ENCODE measurements at regions not wholly inside any gene's neighbourhood (a gene's known extent, or its start where the extent isn't known, plus 50 kb on each side); places are given as distances from the start of the nearest gene placed in this dataset.

DNA sequence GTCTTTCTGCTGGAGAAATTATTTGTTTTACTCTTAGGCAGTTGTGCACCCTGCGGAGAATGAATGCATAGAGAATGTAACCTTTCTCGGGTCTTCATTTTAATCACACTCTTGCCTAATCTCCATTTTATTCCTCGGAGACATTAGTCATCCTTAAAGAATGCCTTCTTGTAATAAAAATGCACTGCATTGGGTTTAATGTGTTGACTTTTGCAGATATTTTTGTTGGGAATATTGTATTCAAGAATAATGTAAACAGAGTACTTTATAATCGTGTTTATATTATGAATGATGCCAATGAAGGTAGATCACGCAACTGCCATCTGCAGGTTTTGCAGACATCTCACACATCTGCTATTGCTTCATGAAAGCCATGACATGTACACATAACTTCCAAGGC, 1093.9 kb upstream of the CDH6 start:
- DNase-seq (ENCODE audit: low spot score) = peak; percentile 2

DNA sequence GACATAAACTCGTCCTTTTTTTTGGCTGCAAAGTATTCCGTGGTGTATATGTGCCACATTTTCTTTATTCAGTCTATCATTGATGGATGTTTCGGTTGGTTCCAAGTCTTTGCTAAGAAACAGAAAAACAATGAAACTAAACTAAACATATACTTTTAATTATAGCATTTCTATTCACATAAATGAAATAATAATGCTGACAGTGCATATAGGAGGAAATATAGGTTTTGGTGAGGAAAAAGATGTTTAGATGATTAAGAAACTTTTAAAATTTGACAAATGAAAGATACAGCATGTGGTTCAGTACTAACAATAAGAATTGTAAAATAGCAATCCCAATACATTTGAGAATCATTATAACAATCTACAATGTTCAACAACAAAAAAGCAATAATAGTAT, 1094.5 kb upstream of the CDH6 start:
- DNase-seq (ENCODE audit: low spot score) = no peak

DNA sequence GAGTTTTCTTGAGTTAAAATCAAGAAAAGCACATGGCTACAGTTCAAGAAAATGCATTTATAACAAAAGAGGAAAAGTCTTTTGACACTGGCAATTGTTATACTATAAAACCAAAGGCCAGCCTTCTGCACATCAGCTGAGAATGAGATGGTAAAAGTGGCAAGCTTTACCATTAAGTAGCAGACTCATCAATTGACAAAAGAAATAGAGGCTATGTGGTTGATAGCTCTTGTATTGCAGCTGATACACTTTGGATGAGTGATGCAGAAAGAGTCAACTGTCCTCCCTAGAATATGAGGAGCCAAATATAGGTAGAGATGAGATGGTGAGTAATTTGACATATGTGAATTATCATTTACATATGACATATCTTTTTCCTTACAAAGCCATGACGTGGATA, 1100.9 kb upstream of the CDH6 start:
- DNase-seq (ENCODE audit: low spot score) = no peak

- DNase-seq (ENCODE audit: low spot score) = no peak
Measured at GRCh38 chr5:30069441-30070263, 1123.8 kb upstream of the CDH6 start.

DNA sequence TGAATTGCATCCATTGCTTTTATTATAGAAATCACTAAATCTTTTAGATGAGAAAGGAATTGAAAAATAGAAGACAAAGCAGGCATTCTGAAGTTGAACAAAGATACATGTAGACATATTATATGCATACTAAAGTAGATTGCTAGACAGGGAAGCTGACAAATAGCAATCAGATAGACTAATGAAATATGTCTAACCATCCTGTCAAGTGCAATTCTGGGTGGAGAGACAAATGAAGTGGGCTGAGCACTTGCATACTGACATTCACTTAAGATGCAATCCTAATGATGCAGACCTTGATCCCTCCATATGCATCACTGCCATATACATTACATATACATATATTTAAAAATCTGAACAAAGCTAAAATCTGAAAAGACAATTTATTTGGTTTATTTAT, 1130.0 kb upstream of the CDH6 start:
- DNase-seq (ENCODE audit: low spot score) = no peak

GRCh38 chr5:30051976-30052375, 1141.5 kb upstream of the CDH6 start:
- DNase-seq (ENCODE audit: low spot score) = no peak

DNA sequence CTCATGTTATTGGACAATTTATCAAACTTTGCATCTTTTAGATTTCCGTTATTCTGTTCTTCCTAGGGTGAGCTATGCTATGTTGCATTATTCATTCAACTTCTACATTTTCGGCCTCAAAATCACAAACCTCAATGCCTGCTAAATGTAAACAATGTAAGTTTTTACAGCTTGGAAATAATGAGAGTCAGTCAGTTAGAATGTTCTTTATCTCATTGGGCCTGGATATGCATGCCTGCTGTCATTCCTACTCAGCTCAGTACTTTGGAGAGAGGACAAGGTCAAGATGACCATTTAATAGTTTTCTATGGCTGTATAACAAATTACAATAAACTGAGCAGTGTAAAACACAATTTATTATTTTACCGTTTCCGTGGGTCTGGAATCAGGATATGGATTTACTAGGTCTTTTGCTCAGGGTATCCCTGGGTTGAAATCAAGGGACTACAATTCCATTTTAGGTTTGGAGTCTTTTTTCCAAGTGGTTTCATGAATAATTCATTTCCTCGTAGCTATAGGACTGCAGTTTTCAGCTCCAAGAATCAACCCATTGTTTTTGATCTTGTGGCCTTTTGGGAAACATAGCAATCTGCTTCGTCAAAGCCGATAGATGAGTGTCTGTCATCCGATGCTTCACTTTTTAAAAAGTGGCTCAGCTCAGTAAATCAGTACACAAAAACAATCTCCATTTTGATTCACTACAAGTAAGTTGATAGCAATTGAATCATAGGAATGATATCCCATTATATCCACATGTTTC, 1143.2 kb upstream of the CDH6 start:
- no peak for DNase-seq (ENCODE audit: low spot score)

DNA sequence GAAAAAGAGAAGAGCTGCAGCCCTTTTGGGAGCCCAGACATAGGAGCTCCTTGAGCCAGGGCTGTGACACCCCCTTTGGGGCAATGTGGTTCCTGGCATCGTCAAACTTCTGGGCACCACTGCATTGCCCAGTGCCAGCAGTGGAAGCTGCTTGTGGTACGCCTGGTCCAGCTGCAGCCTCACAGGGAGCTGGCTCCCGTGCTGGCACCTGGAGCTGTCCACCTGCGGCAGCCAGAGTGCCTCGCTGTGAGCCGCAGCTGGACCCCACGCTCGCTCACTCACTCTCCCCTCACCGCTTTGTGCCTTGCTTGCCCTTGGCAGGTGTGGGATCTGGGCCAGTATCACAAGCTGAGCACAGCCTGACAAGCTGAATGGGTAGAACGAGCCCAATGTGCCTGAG, 1150.8 kb upstream of the CDH6 start:
- no peak for DNase-seq (ENCODE audit: low spot score)

DNA sequence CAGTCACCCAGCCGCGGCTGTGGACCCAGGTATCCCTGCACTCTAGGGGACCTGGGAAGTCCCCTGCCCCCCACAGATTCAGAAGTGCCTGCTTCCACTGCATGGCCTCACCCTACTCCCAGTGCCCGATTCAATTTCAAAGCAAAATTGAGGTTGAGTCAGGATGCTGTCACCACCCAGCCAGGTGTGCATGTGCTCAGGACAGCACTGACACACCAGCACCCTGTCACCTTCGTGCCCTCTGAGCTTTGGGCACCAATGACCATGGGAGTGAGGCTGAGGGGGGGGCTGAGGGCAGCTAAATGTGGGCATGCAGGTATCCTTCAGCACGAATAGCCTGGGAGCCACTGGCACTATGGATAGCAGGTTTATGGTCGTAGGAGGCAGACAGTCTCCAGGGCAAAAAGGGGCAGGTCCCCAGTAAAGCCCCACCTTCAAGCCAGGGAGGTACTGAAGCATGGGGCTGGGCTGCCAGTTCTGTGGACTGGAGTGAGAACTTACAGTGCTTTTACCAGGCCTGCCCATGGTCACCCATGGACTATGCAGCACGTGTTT, 1151.6 kb upstream of the CDH6 start:
- DNase-seq (ENCODE audit: low spot score) = no peak

- DNase-seq (ENCODE audit: low spot score) = no peak
Measured at GRCh38 chr5:30041291-30041690, 1152.2 kb upstream of the CDH6 start.

- DNase-seq (ENCODE audit: low spot score) = peak; percentile 53
Measured at GRCh38 chr5:30040488-30041118, 1152.9 kb upstream of the CDH6 start.

DNA sequence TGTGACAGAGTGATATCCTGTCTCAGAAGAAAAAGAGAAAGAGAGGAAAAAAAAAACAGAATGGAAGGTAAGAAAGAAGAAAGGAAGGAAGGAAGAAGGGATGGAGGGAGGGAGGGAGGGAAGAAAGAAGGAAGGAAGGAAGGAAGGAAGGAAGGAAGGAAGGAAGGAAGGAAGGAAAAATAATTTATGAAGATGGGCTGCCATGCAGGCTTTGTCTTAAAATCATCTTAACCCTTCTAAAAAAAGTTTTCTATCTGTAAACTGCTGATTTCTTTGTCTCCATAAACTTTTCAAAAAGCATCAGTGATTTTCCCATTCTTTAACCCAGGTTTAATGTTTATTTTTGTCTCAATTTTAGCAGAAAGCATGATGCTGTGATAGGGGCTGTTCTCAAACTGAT, 1154.1 kb upstream of the CDH6 start:
- DNase-seq (ENCODE audit: low spot score) = no peak

DNA sequence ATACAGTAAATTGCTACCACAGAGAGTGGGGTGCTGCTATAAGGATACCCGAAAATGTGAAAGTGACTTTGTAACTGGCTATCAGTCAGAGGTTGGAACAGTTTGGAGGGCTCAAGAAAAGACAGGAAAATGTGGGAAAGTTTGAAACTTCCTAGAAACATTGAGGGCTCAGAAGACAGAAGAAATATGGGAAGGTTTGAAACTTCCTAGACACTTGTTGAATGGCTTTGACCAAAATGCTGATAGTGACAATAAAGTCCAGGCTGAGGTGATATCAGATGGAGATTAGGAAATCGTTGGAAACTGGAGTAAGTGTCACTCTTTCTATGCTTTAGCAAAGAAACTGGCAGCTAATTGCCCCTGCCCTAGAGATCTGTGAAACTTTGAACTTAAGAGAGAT, 1158.6 kb upstream of the CDH6 start:
- no peak for DNase-seq (ENCODE audit: low spot score)

GRCh38 chr5:30030101-30030500, 1163.4 kb upstream of the CDH6 start:
- no peak for DNase-seq (ENCODE audit: low spot score)

DNA sequence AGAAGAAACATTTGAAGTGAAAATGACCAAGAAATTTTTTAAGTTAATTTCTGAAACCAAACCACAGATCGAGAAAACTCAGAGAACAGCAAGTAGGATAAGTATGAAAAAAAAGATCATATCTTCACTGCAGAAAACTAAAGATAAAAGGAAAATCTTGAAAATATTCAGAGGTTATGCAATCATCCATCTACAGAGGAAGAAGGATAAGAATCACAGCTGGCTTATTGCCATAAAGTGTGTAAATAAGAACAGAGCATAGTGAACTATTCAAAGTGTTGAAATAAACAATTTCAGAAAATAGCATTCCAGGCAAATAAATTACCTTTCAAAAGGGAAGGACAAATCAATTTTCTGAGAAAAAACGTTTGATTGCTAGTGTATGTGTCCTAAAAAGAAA, 1191.7 kb upstream of the CDH6 start:
- no peak for DNase-seq (ENCODE audit: low spot score)

DNA sequence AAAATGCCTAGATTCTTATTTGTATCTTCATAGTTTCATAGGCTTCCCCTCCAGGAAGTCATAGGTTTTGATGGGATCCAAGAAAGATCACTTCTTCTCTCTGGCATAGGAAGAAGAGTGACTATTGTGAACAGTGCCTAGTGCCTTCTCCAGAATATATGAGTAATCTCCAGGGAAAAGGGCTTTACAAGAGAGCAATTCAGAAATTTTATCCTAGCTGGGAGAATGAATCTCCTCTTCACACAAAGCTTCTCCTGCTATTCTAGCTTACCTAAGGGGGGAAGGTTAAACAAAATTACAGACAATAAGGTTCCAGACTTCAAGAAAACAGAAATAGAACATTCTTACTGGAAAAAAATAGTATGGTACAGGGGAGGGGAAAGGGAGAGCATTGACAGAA, 1193.3 kb upstream of the CDH6 start:
- no peak for DNase-seq (ENCODE audit: low spot score)

DNA sequence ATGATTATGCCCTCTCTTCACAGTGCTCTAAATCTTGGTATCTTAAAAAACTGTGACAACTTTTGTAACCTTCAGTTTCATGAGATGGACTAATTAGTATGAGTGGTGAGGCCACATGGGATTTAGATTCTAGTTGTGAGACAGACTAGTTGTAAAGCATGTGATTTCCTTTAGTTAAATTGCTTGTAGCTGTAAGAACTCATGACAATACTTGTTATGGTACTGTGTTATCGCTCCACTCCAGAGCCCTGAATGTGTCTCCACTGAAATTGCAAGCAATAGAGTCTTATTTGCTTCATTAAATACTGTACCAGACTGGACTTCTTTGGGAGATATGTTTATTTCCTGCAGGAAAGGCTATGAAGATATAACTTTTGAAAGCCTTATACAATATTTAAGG, 1198.3 kb upstream of the CDH6 start:
- DNase-seq (ENCODE audit: low spot score) = no peak

GRCh38 chr5:29994519-29994918, 1199.0 kb upstream of the CDH6 start:
- DNase-seq (ENCODE audit: low spot score) = no peak

DNA sequence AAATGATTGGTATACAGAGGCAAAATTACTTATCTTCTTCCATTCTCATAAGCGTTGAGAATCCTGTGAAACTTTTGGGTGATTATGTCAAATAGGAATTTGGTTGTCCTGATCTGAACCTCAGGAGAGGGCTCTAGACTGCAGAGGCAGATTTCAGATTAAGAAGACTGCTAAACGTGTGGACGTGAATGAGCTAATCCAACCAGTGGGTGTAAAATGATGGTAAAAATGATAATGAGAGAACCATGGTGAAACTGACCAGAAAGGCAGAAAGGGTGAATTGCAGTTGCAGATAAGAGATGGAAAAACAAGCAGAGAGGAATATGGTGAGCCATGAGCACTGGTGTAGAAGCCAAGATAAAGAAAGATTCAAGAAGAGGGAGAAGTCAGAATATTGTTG, 1200.2 kb upstream of the CDH6 start:
- no peak for DNase-seq (ENCODE audit: low spot score)

- no peak for DNase-seq (ENCODE audit: low spot score)
Measured at GRCh38 chr5:29992248-29992647, 1201.2 kb upstream of the CDH6 start.

- DNase-seq (ENCODE audit: low spot score) = no peak
Measured at GRCh38 chr5:29990681-29991080, 1202.8 kb upstream of the CDH6 start.

GRCh38 chr5:29984156-29984540, 1209.3 kb upstream of the CDH6 start:
- DNase-seq (ENCODE audit: low spot score) = no peak
